Epithelial cell of proximal tubule (primary cell): ENCODE measurements at regions not wholly inside any gene's neighbourhood (a gene's known extent, or its start where the extent isn't known, plus 50 kb on each side); places are given as distances from the start of the nearest gene placed in this dataset.

Experiments
- DNase-seq: peaks from one replicate; pipeline ENCODE4 v3.0.0-alpha.2; 2011; ENCODE audit warnings: low read depth
- H3K4me3 ChIP-seq: 2 replicates; pipeline ENCODE4 v1.5.1; 2011; ENCODE audit warnings: low read depth, mild to moderate bottlenecking, low read length
- CTCF ChIP-seq: conservative IDR thresholded peaks from 2 replicates; pipeline ENCODE4 v1.5.1; 2012; ENCODE audit warnings: low read depth, mild to moderate bottlenecking, low read length

DNA sequence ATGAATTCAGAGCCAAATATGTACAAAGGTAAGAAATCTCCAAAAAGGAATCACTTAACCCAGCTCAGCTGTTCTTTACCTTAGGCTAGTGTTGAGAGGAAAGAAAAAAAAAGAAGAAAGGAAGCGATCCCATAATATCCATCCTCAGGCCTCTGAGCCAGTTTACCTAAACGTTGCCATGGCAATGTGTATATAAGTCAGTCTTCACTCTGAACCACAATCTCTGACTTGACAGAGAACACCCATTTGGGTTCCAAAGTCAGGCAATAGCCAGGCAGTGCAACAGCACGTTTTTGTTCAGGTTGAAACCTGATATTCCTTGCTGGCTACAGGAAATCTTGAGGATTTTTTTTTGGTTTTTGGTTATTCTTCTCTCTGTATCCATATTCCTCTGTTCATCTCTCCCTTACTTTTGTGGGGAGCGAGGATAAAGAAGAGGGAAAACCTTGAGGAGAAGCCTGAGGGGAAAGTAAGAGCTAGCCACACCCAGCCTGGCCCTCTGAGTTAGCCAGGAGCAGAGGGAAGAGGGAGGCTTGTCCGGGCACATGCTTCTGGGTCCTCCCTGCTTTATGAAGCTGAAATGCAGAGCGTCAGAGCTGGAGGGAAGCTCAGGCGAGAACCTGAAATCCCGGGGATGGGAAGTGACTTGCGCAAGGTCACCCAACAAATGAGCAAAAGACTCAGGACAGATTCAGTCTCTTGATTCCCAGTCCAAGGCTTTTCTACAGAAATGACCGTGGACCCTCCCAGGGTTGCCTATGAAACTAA lies 152.7 kb downstream of the SOX9 start:
- no peak for DNase-seq
- no peak overlapping the region for H3K4me3 ChIP-seq

GRCh38 chr17:72274614-72275013 lies 153.8 kb downstream of the SOX9 start:
- no peak for TF ChIP-seq CTCF
- DNase-seq: no peak
- H3K4me3 ChIP-seq: no peak overlapping the region

More for the DNA sequence above, 152.7 kb downstream of the SOX9 start:
- no peak for TF ChIP-seq CTCF

- no peak for TF ChIP-seq CTCF
- DNase-seq: no peak
- H3K4me3 ChIP-seq: no peak overlapping the region
Observed at GRCh38 chr17:72280881-72281280, 160.1 kb downstream of the SOX9 start.

DNA sequence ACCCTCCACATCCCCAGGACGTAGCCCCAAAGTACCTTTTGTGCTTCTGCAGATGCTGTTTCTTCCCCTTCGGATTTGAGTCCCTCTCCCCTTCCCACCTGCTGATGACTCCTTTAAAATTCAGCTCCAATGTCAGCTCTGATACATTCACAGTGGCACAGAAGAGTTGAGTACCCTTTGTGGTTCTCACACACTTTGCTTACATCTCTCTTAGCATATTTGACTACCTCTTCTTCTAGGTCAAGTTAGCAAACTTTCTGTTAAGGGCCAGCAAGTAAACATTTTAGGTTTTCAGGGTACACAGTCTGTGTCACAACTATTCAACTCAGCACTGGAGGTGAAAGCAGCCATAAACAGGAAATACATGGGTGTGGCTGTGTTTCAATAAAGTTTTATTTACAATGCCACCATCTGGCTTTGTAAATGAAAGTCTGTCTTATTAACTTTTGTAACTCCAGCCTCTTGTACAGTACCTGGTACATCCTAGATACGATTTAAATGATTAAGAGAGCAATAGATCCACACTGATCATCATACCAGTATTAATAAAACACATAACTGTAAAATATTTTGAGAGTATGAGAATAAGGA lies 161.7 kb downstream of the SOX9 start:
- no peak overlapping the region for H3K4me3 ChIP-seq
- TF ChIP-seq CTCF: no peak

DNA sequence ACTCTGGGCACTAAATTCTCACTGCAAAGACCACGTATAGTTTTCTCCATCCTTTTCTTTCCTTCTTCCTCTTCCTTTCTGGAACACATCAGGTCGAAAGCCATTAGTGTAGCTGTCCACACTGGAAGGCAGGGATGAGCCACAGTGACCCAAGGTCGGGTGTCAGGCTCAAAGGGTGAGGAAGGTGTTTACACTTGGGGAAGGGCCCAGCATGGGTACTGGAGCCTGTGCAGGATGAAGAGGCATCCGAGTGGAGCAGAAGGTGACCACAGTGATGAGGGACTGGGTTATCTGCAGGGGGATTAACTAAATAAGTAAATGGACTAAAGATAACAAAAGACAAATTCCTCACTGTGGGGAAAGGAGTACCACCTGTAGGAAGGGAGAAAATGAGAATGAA lies 164.0 kb downstream of the SOX9 start:
- H3K4me3 ChIP-seq: no peak overlapping the region
- no peak for DNase-seq
- no peak for TF ChIP-seq CTCF

More for the DNA sequence above, 161.7 kb downstream of the SOX9 start:
- DNase-seq: no peak

DNA sequence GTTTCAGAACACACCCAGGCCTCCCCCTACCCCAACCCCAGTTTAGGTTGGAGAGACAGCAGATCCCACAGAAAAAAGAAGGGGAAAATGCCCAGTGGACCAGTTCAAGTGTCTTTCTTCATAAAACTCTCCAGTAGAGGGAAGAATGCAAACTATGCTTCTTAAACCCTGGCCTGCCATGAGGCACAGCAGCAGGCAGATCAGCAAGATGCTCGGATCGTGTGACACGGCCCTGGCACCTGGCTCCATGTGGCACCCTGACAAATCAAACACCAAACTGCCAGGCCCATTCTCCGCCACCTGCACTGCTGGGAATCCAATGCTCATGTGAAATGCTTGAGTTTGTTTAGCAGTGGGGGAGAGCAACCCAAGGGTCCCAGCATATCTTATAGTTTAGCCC lies 166.8 kb downstream of the SOX9 start:
- no peak overlapping the region for H3K4me3 ChIP-seq
- TF ChIP-seq CTCF: no peak
- no peak for DNase-seq

GRCh38 chr17:72294487-72294893 lies 173.7 kb downstream of the SOX9 start:
- H3K4me3 ChIP-seq: no peak overlapping the region
- TF ChIP-seq CTCF: no peak
- DNase-seq: no peak
